ENCODE measurements at regions not wholly inside any gene's neighbourhood (a gene's known extent, or its start where the extent isn't known, plus 50 kb on each side); places are given as distances from the start of the nearest gene placed in this dataset.

DNA sequence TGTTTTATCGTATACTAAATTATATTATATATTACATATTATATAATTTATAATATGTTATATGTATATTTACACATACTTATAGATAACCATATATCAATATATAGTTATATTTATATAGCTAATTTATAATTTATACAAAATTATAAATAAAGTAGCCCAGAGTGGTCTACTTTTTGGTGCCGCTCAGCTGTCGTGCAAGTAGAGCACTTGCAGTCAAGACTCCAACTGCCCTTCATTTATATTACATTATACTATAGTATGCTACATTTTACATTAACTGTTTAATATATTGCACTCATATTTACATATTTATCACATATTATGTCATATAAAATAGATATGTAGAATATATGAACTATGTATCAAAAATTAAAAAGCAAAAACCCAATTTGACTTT, 1124.7 kb upstream of the MIR17HG start:
- no peak overlapping the region for H3K4me3 ChIP-seq

DNA sequence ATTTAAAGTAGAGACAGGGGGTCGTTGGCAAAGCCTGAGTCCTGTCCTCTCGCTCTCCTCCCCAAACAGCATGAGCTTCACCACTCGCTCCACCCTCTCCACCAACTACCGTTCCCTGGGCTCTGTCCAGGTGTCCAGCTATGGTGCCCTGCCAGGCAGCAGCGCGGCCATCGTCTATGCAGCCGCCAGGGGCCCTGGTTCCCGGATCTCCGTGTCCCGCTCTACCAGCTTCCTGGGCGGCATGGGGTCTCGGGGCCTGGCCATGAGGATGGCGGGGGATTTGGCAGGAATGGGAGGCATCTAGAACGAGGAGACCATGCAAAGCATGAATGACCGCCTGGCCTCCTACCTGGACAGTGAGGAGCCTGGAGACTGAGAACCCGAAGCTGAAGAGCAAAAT, 1117.2 kb upstream of the MIR17HG start:
- 90 to 91% methylated on average over 17 of the region's 17 CpGs for WGBS, 2 donors
- Histone ChIP-seq H3K27ac (no peak overlapping the region), H3K4me1 (no peaks in the 10 kb centered on the region), H3K9me3 (peaks cover 0 to 12% (median 0%) of the 10 kb centered on the region in 11 donors), H3K4me3 (no peak overlapping the region), H3K27me3 (no peaks in the 10 kb centered on the region), H3K36me3 (no peaks in the 10 kb centered on the region)
- intact Hi-C loops (cut with DNase I), result no loop called here
- TF ChIP-seq, protein P1, sequence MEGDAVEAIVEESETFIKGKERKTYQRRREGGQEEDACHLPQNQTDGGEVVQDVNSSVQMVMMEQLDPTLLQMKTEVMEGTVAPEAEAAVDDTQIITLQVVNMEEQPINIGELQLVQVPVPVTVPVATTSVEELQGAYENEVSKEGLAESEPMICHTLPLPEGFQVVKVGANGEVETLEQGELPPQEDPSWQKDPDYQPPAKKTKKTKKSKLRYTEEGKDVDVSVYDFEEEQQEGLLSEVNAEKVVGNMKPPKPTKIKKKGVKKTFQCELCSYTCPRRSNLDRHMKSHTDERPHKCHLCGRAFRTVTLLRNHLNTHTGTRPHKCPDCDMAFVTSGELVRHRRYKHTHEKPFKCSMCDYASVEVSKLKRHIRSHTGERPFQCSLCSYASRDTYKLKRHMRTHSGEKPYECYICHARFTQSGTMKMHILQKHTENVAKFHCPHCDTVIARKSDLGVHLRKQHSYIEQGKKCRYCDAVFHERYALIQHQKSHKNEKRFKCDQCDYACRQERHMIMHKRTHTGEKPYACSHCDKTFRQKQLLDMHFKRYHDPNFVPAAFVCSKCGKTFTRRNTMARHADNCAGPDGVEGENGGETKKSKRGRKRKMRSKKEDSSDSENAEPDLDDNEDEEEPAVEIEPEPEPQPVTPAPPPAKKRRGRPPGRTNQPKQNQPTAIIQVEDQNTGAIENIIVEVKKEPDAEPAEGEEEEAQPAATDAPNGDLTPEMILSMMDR (IDR thresholded peaks at IDR 0.05), result no peak
- DNase-seq, result no peak
- ATAC-seq, result no peak

More for the DNA sequence above, 1124.7 kb upstream of the MIR17HG start:
- Histone ChIP-seq H3K27me3 (no peaks in the 10 kb centered on the region), H3K36me3 (no peaks in the 10 kb centered on the region), H3K4me1 (no peaks in the 10 kb centered on the region), H3K27ac (no peak overlapping the region), H3K9me3 (peaks cover 0 to 8% (median 0%) of the 10 kb centered on the region in 11 donors)
- TF ChIP-seq, protein P1 (IDR thresholded peaks at IDR 0.05), result no peak
- 97 to 99% methylated on average over 3 of the region's 3 CpGs for WGBS, 2 donors
- intact Hi-C loops (cut with DNase I), result no loop called here
- no peak for ATAC-seq
- DNase-seq, result no peak

DNA sequence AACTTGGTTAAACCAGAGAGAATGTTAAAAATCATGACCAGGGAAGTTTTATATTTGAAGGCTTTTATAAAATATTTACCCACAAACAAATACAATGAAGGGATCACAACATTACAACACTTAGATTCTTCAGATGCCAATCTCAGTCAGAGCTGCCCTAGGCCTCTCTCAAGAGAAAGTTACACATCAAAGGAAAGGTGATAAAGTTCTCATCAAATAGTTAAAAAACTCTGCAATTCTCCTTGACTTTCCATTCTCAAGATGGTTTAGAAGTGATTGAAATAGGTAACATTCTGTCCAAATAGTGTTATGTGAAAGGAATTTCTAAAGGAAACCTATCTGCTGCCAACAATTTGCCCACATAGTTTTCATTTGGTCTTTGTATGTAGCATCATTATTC, 1115.2 kb upstream of the MIR17HG start:
- peaks cover 0 to 12% (median 0%) of the 10 kb centered on the region in 11 donors for H3K9me3 ChIP-seq
- H3K27ac ChIP-seq, result no peak overlapping the region
- ATAC-seq (no peak), DNase-seq (no peak)
- no peaks in the 10 kb centered on the region for H3K27me3 ChIP-seq
- TF ChIP-seq, protein P1 (IDR thresholded peaks at IDR 0.05), result no peak
- no peak overlapping the region for H3K4me3 ChIP-seq
- no peaks in the 10 kb centered on the region for H3K4me1 ChIP-seq
- intact Hi-C loops (cut with DNase I), result no loop called here
- H3K36me3 ChIP-seq, result no peaks in the 10 kb centered on the region

DNA sequence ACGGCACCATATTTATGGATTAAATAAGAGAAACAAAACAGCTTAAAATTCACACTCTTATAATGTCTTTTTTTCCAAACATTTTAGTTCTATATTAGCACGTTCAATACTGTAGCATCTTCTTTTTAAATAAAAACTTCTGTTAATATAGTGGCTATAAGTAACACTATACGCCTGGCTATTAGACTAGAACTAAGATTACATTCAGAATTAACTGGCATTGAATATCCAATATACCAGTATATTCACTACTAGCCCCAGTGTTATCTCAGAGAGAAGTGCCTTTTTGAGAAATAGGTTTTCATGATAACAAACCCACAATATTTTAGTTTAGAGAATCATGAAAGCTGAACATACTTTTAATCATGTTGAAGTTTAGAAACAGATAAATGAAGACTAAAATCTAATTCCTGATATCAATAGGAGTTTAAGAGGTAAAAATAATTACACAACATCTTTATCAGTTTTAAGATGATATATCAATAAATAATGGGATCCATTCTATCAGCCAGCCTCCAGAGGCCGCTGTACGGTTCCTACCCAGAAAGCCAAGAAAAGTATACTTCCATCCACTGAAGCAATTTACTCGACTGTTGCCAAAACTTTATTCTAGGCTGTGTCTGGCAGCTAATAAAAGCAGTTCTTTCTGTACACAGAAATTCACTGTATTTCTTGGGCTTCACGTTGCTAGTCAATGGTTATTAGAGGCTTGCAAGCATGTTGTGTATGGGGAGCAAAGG, 1113.4 kb upstream of the MIR17HG start:
- TF ChIP-seq, protein P1 (IDR thresholded peaks at IDR 0.05), result no peak
- Histone ChIP-seq H3K27me3 (no peaks in the 10 kb centered on the region), H3K4me3 (no peak overlapping the region), H3K27ac (no peak overlapping the region), H3K36me3 (no peaks in the 10 kb centered on the region), H3K9me3 (peaks cover 0 to 12% (median 0%) of the 10 kb centered on the region in 11 donors), H3K4me1 (no peaks in the 10 kb centered on the region)
- ATAC-seq (no peak), DNase-seq (no peak)
- intact Hi-C loops (cut with DNase I), result no loop called here
- WGBS, 2 donors, result 83 to 86% methylated on average over 7 of the region's 7 CpGs

All from heart right ventricle (tissue), 16 donors.